Right renal cortex interstitium (tissue), 3 donors: ENCODE measurements at regions not wholly inside any gene's neighbourhood (a gene's known extent, or its start where the extent isn't known, plus 50 kb on each side); places are given as distances from the start of the nearest gene placed in this dataset.
"Not testable (repeated sequence)": the region's sequence is repeated elsewhere in the genome, so short reads cannot be mapped to it uniquely, and the experiment has no call there.

Experiments
- DNase-seq, 3 donors: peaks; one replicate each; pipeline ENCODE4 v3.0.0-alpha.2; 2013; ENCODE audit warnings: low read depth in 3 of 3, low spot score in 2 of 3

- no peak for DNase-seq
Measured at GRCh38 chr4:62771983-62772557, 1571.9 kb downstream of the ADGRL3 start.

GRCh38 chr4:62740296-62740695 is 1540.2 kb downstream of the ADGRL3 start:
- no peak for DNase-seq

DNA sequence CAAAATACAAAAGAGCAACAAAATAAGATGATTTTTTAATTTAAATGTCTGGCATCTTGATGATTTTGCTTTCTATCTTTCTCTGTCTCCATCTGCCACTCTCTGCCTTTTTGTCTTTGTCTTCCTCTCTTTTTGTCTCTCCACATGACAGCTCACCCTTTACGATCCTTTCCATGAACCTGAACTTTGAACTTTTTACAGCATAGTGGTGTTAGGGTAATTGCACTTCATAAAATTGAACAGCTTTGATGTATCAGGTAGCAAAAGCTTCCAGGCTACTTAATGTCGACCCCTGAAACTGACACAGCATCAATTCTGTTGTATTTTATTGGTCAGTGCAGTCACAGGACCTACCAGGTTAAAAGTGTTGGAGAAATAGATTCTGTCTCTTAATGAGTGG is 1517.0 kb downstream of the ADGRL3 start:
- no peak for DNase-seq

GRCh38 chr4:62711575-62711974 is 1511.4 kb downstream of the ADGRL3 start:
- no peak for DNase-seq

DNA sequence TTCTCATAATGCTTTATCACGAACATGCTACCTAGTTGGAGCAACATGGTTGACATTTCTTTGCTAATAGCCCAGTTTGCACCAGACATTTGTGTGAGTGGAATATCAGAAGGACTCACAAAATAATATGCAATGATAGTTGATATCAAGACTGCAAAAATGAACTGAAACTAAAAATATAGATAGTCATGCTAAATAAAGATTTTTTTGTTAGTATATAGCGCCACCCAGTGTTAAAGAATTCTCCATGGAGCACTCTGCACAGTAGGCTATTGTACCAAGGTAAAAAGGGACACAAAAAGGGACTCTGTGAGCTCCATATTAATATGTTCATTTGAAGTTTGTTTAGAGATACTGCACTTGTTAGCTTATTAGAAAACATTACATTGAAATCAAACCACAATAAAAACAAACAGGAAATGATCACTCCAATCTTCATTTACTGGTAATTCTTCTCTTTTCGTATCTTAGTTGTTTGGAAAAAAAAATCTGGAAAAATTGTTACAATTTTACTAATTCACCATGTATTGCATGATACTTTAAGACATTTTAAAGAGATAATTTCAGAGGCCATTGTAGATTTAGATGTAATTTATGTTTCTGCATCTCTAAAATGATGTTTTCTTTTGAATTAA is 1509.6 kb downstream of the ADGRL3 start:
- DNase-seq = peak in 2 of 3 donors; percentile 13 to 29

DNA sequence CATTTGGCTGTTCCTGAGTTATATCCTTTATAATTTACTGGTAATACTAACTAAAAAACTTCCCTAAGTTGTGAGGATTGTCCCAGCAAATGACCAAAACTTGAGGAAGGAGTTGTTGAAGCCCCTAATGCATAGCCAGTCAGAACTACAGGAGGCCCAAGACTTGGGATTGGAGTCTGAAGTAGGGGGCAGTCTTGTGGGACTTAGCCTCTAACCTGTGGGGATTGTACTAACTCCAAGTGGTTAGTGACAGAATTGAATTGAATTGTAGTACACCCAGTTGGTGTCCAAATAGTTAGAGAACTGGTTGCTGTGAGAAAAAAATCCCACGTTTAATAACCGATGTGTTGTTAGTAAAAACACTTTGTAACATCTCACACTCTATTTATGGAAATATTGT is 1506.3 kb downstream of the ADGRL3 start:
- no peak for DNase-seq

- DNase-seq = no peak
Measured at GRCh38 chr4:62683799-62684566, 1483.9 kb downstream of the ADGRL3 start.

GRCh38 chr4:62676962-62677361 is 1476.8 kb downstream of the ADGRL3 start:
- DNase-seq = no peak

DNA sequence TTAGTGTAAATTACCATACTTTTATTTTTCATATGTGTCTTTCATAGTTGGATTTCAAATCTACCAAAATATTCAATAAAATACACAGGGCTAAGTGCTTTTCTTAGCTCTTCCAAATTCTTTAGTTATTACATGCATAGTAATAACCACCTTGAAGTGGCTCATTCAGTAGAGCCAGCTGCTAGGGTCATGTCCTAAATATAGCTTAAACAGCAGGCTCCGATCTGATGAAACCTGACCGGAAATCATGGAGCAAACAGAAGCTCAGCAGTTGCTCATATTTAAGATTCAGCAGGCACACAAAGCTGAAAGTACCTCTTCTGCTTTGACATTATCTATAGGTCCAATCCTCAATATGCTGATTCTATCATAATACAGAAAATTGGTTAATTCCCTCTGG is 1470.4 kb downstream of the ADGRL3 start:
- DNase-seq = no peak

DNA sequence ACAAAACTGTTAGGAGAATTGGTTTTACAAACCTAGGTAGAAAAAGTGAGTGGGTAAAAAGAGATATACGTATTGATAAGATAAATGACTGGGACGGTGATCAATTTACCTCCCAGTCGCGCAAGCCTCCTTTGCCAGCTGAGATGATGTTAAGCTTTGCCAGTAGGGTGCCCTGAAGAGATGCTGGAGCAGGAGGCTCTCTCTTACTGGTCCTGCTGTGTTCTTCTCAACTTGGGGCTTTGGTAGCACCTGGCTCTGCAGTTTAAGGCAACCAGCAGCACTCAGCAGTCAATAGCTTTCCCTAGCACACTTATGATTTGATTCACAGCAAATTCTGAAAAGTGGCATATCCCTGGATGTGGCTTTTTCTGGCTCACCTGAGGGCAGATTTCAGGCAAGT is 1461.7 kb downstream of the ADGRL3 start:
- DNase-seq = no peak

DNA sequence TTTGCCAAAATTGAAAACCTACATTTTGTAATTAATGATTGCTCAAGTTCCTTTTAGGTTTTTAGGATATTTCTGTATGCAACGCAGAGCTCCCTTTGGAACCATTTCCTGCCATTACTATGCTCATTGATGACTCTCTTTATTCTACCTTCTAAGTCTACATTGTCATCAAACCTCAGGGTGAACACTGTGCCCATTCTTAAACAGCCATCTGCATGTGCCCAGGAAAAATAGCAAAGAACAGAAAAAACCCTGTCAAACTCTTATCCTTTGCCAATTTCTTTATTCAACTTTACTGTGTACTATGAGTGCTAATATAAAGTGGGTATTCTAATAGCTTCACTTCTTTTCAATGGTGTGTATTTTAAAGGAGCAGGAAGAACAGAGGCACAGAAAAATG is 1455.9 kb downstream of the ADGRL3 start:
- DNase-seq = no peak

- DNase-seq = peak in 1 of 3 donors; percentile 2
Measured at GRCh38 chr4:62644372-62644771, 1444.2 kb downstream of the ADGRL3 start.

DNA sequence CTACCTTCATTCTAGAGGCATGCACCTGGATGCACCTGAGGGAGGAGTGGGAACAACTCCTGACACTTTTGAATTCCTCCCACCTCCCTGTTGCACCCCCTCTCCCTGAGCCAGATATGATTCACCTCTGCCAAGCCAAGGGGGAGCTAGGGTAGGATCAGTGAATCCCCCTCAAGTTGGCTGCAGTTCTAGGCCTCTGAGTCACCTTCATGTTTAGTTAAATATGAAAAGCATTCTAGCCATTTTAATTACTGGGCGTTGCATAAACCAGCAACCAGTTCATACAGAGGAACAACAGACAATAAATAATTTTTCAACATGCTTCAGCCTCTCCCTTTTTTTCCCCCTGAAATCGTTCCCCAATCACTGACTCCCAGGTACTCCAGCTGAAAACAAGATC is 1440.2 kb downstream of the ADGRL3 start:
- DNase-seq = no peak

DNA sequence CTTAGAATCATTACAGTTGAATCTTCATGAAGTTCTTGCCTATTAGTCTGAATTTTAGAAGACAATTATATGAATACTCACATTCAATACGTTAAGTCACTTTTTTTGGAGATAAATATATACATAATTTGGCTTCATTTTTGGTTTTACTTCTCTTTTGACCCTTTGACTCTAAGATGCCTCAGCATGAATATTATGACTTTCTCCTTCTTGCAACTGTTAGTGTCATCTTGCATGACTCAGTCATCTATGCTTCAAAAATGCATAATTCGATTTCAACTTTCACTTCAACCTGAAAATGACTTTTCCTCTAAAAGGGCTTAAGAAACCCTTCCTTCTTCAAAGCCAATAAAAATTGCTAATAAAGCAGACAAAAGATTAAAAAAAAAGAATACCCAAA is 1427.5 kb downstream of the ADGRL3 start:
- no peak for DNase-seq

DNA sequence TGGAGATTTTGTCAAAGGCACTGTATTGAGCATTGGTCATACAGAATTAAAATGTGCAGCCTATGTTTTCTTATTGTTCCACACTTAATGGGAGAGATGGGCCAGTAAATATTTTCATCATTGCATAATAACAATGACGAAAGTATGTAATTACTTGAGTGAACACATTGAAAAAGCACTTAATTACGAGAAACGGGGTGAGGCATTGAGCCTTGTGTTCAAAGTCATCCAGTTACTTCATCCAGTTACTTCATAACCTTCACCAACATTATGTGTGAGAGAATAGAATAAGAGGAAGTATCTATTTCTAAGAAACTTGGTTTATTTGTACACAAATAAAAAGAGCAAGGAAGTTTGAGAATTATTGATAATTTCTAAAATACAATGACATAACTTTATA is 1427.0 kb downstream of the ADGRL3 start:
- no peak for DNase-seq

DNA sequence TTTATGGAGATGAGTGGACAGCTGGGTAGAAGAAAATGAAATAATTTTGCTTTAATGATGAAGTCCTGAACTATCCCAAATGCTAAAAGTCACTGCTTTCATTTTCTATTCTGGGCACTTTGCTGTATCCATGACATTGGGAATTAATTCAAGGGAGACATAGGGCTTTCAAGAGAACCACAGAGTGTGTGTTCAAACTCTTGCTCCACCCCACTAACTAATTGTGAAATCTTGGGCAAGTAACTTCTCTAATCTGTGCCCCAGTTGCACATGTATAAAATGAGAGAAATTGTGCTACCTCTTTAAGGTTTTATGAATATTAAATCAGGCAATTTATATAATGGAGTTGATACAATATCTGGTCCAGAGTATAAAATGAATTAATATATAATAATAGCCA is 1422.0 kb downstream of the ADGRL3 start:
- no peak for DNase-seq

- DNase-seq = no peak
Measured at GRCh38 chr4:62619971-62620370, 1419.8 kb downstream of the ADGRL3 start.

DNA sequence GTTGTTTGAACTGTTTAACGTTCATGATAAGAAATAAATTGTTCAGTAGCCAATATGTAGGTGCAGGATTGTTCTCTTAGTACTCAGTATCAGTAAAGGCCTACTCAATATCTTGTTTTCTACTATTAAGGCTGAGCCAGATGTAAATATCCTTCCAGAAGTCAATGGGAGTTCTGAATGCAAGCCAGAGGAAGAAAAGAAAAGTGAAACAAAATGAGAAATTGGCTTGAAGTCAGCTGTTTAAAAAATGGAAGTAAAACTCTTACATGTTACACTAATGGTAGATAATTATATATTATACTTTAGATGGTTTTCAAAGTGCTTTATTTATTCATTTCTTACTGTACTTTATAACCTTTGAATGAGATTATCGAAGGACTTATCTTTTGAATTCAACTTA is 1417.9 kb downstream of the ADGRL3 start:
- no peak for DNase-seq

DNA sequence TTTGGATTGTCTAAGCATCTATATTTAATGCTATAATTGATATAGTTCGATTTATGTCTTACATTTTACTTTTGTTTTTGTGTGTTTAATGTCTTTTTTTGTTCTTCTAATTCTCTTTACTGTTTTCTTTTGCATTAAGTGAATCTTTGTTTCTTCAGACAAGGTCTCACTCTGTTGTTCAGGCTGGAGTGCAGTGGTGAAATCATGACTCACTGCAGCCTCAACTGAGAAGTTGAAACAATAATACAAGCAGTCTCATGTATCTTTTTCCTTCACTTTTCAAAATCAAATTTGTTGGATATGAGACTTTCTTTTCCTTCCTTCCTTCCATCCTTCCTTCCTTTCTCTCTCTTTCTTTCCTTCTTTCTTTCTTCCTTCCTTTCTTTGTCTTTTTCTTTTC is 1401.6 kb downstream of the ADGRL3 start:
- no peak for DNase-seq

DNA sequence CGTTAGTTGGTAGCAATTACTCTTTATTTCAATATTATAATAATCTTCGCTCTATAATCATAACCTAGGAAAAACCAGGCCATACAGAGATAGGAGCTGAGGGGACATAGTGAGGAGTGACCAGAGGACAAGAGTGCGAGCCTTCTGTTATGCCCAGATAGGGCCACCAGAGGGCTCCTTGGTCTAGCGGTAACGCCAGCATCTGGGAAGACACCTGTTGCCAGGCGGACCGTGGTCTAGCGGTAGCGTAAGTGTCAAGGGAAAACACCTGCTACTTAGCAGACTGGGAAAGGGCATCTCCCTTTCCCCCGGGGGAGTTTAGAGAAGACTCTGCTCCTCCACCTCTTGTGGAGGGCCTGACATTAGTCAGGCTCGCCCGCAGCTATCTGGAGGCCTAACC is 1395.1 kb downstream of the ADGRL3 start:
- not testable (repeated sequence) for DNase-seq

DNA sequence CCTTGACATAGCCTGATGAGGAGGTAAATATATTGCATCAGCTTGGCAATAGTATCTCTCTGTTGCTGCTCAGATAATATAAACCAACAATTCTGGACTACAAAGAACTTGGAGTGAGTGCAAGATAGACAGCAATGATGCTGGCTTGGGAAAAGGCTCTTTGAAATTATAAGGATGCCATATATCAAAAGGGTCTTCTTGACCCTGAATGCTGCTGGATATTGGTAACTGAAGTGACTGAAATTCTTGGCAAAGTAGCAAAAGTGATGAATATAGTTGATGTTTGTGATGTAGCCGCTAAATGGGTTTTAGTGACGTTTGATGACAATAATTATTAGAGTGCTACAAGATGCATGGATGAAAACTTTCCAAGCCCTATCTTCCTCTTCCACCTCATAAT is 1391.6 kb downstream of the ADGRL3 start:
- no peak for DNase-seq

GRCh38 chr4:62588671-62589070 is 1388.5 kb downstream of the ADGRL3 start:
- DNase-seq = no peak
